MM.1S (cell line): ENCODE measurements at regions not wholly inside any gene's neighbourhood (a gene's known extent, or its start where the extent isn't known, plus 50 kb on each side); places are given as distances from the start of the nearest gene placed in this dataset.

Source experiments
- CTCF ChIP-seq: fragments of 300-600 bp; sonication (generic); IDR thresholded peaks from 2 replicates; pipeline ENCODE4 v1.5.1; 2016; ENCODE audit warnings: antibody characterized with exemption, low read length, mixed read lengths
- EZH2 ChIP-seq: fragments of 300-600 bp; sonication (generic); optimal IDR thresholded peaks from 2 replicates; pipeline ENCODE3; 2017; ENCODE audit warnings: low read depth, mild to moderate bottlenecking, antibody characterized with exemption, low read length, mixed read lengths

GRCh38 chr12:11545484-11546330, 103.8 kb upstream of the ETV6 start:
- TF ChIP-seq CTCF (peak; percentile 30), EZH2 (no peak)
